B cell (primary cell): ENCODE measurements at regions not wholly inside any gene's neighbourhood (a gene's known extent, or its start where the extent isn't known, plus 50 kb on each side); places are given as distances from the start of the nearest gene placed in this dataset.

Source experiments
- ATAC-seq: fragments of 200-7000 bp; cut with Tn5 transposase; one replicate; pipeline ENCODE4 v1.10.0; 2021; ENCODE audit warnings: low read depth, mild to moderate bottlenecking, moderate number of reproducible peaks, moderate library complexity
- CTCF ChIA-PET: fragments of 350-600 bp; sonication (Branson Sonifier 250); formaldehyde crosslinking; loops from one replicate; lab custom pipeline; 2021; ENCODE audit warnings: antibody characterized with exemption, inconsistent platforms; lab: Charles Lee
- POLR2A ChIA-PET: fragments of 350-600 bp; sonication (Branson Sonifier 250); formaldehyde crosslinking; loops from one replicate; lab custom pipeline; 2021; ENCODE audit warnings: antibody characterized with exemption; lab: Charles Lee
- DNase-seq: peaks from one replicate; pipeline ENCODE4 v3.0.0; 2013
- H2AFZ ChIP-seq: 2 replicates; pipeline ENCODE4 v1.6.1; 2012; ENCODE audit warnings: mild to moderate bottlenecking, low read depth, low read length; ENCODE audit not compliant: insufficient read depth, poor library complexity, severe bottlenecking
- H3K27ac ChIP-seq, 2 donors: 1 replicate in 1 of 2; 2 replicates in 1 of 2; pipeline ENCODE4 v1.5.1; 2012 to 2013; ENCODE audit warnings: low read length in 2 of 2, mild to moderate bottlenecking in 2 of 2, moderate library complexity in 1 of 2
- H3K27me3 ChIP-seq, 4 experiments: fragments of 200-600 bp in 1 of 4; sonication (generic) in 1 of 4; replicated peaks in 1 of 4; 1 replicate in 2 of 4; 2 replicates in 2 of 4; pipeline versions ENCODE4 v1.6.1 to v1.7.0; 2013 to 2016; ENCODE audit warnings: low read length in 3 of 4, mild to moderate bottlenecking in 2 of 4, mixed read lengths in 1 of 4, moderate library complexity in 1 of 4; ENCODE audit not compliant: insufficient read depth in 4 of 4, control insufficient read depth in 3 of 4; ENCODE audit errors: control extremely low read depth in 1 of 4
- H3K36me3 ChIP-seq, 2 experiments: replicated peaks in 1 of 2; 1 replicate in 1 of 2; 2 replicates in 1 of 2; pipeline versions ENCODE4 v1.6.1 to v1.7.1; 2013; ENCODE audit warnings: low read length in 1 of 2; ENCODE audit not compliant: insufficient read depth in 2 of 2, control insufficient read depth in 1 of 2; ENCODE audit errors: control extremely low read depth in 1 of 2, extremely low read depth in 1 of 2
- H3K4me1 ChIP-seq, 2 donors: fragments of 200-600 bp in 1 of 2; sonication (generic) in 1 of 2; 1 replicate in 1 of 2; 2 replicates in 1 of 2; pipeline versions ENCODE4 v1.5.1 to v1.6.1; 2013 to 2017; ENCODE audit warnings: low read length in 2 of 2; ENCODE audit not compliant: control insufficient read depth in 2 of 2, insufficient read depth in 2 of 2
- H3K4me2 ChIP-seq: replicated peaks from 2 replicates; pipeline ENCODE3; 2012; ENCODE audit warnings: mild to moderate bottlenecking, low read depth, low read length; ENCODE audit not compliant: poor library complexity, severe bottlenecking
- H3K4me3 ChIP-seq, 5 experiments: fragments of 200-600 bp in 1 of 5; sonication (generic) in 1 of 5; 1 replicate in 3 of 5; 2 replicates in 2 of 5; pipeline versions ENCODE4 v1.5.1 to v1.7.0; 2011 to 2016; ENCODE audit warnings: low read length in 4 of 5, mild to moderate bottlenecking in 4 of 5, low read depth in 2 of 5, control low read depth in 1 of 5, moderate library complexity in 1 of 5; ENCODE audit not compliant: insufficient read depth in 1 of 5; ENCODE audit errors: control extremely low read depth in 1 of 5, extremely low read depth in 1 of 5
- H3K79me2 ChIP-seq: fragments of 200-600 bp; sonication (generic); one replicate; pipeline ENCODE4 v1.6.0; 2016; ENCODE audit warnings: low read length; ENCODE audit not compliant: control insufficient read depth, insufficient read depth
- H3K9ac ChIP-seq: fragments of 200-600 bp; sonication (generic); 2 replicates; pipeline ENCODE4 v1.6.1; 2017; ENCODE audit warnings: mild to moderate bottlenecking, low read length, moderate library complexity
- H3K9me3 ChIP-seq, 3 donors: one replicate each; pipeline versions ENCODE4 v1.6.1 to v1.7.1; 2013; ENCODE audit warnings: low read length in 2 of 3; ENCODE audit not compliant: control insufficient read depth in 2 of 3, insufficient read depth in 1 of 3; ENCODE audit errors: control extremely low read depth in 1 of 3
- H4K20me1 ChIP-seq: 2 replicates; pipeline ENCODE4 v1.6.0; 2012; ENCODE audit warnings: mild to moderate bottlenecking, low read length; ENCODE audit not compliant: insufficient read depth, control insufficient read depth, poor library complexity, severe bottlenecking
- H3K27ac Mint-ChIP-seq: one replicate; pipeline ENCODE4 v1.8.0; 2021; ENCODE audit warnings: mixed read lengths
- H3K27me3 Mint-ChIP-seq: one replicate; pipeline ENCODE4 v1.8.0; 2021; ENCODE audit warnings: mixed read lengths
- H3K4me1 Mint-ChIP-seq: one replicate; pipeline ENCODE4 v1.8.0; 2021; ENCODE audit warnings: mixed read lengths
- H3K4me3 Mint-ChIP-seq: one replicate; pipeline ENCODE4 v1.8.0; 2021; ENCODE audit warnings: mixed read lengths
- H3K9me3 Mint-ChIP-seq: one replicate; pipeline ENCODE4 v1.8.0; 2022; ENCODE audit warnings: mixed read lengths; ENCODE audit not compliant: insufficient read depth
- CTCF ChIP-seq: fragments of 200-600 bp; IDR thresholded peaks from one replicate; pipeline ENCODE4 v1.8.0; 2022; ENCODE audit warnings: antibody characterized with exemption, mild to moderate bottlenecking
- EZH2 ChIP-seq: IDR thresholded peaks from 2 replicates; pipeline ENCODE4 v1.6.1; 2012; ENCODE audit warnings: borderline replicate concordance, low read depth, mild to moderate bottlenecking, moderate library complexity, low read length; ENCODE audit not compliant: insufficient read depth, poor library complexity, severe bottlenecking
- WGBS: methylation state at CpG from one replicate; pipeline ENCODE4 v1.1.5; 2013; ENCODE audit warnings: missing lambda C conversion rate; ENCODE audit not compliant: insufficient coverage; 5-methylcytosine and 5-hydroxymethylcytosine counted together
- intact Hi-C: fragments of 100-400 bp; cut with micrococcal nuclease; formaldehyde crosslinking; loops from one replicate; pipeline ENCODE4 v1.10.0; 2022

- Mint-ChIP-seq H3K4me1 (no peaks in the 10 kb centered on the region), H3K9me3 (no peaks in the 10 kb centered on the region), H3K4me3 (no peak overlapping the region), H3K27ac (no peak overlapping the region), H3K27me3 (peaks cover 8% of the 10 kb centered on the region)
- ChIA-PET POLR2A (no interaction called here), CTCF (no interaction called here)
- TF ChIP-seq EZH2 (no peak), CTCF (no peak)
- no peak for ATAC-seq
- no peak for DNase-seq
- 71% methylated on average over 2 of the region's 2 CpGs for WGBS
- Histone ChIP-seq H3K27ac (no peak overlapping the region), H3K4me2 (no peak overlapping the region), H2AFZ (no peak overlapping the region), H3K9ac (no peak overlapping the region), H3K36me3 (no peaks in the 10 kb centered on the region), H3K4me3 (no peak overlapping the region), H3K79me2 (no peaks in the 10 kb centered on the region), H3K4me1 (no peaks in the 10 kb centered on the region), H3K9me3 (peaks cover 0 to 3% (median 0%) of the 10 kb centered on the region in 3 donors), H3K27me3 (peaks cover 0 to 4% (median 0%) of the 10 kb centered on the region in 4 experiments), H4K20me1 (no peaks in the 10 kb centered on the region)
- intact Hi-C loops: no loop called here
Measured at GRCh38 chr2:240338274-240338673, 97.2 kb upstream of the GPC1 start.

- no peaks in the 10 kb centered on the region for H4K20me1 ChIP-seq
- no peaks in the 10 kb centered on the region for H3K4me1 ChIP-seq
- CTCF ChIA-PET: no interaction called here
- no peak for DNase-seq
- no peak overlapping the region for H3K27ac ChIP-seq
- Mint-ChIP-seq H3K4me1 (no peaks in the 10 kb centered on the region), H3K27me3 (peaks cover 8% of the 10 kb centered on the region), H3K9me3 (no peaks in the 10 kb centered on the region), H3K4me3 (no peak overlapping the region), H3K27ac (no peak overlapping the region)
- H3K27me3 ChIP-seq: peaks cover 0 to 4% (median 0%) of the 10 kb centered on the region in 4 experiments
- no peak for TF ChIP-seq CTCF
- TF ChIP-seq EZH2: no peak
- H3K9me3 ChIP-seq: peaks cover 0 to 3% (median 0%) of the 10 kb centered on the region in 3 donors
- no peak overlapping the region for H2AFZ ChIP-seq
- no peak overlapping the region for H3K4me3 ChIP-seq
- no peaks in the 10 kb centered on the region for H3K36me3 ChIP-seq
- no peak overlapping the region for H3K4me2 ChIP-seq
- intact Hi-C loops: no loop called here
- no peak overlapping the region for H3K9ac ChIP-seq
- H3K79me2 ChIP-seq: no peaks in the 10 kb centered on the region
- ATAC-seq: no peak
- POLR2A ChIA-PET: no interaction called here
- 87% methylated on average over 23 of the region's 24 CpGs for WGBS
Measured at GRCh38 chr2:240339411-240340360, 95.8 kb upstream of the GPC1 start.
